BE2C (cell line): ENCODE measurements at regions not wholly inside any gene's neighbourhood (a gene's known extent, or its start where the extent isn't known, plus 50 kb on each side); places are given as distances from the start of the nearest gene placed in this dataset.

Source experiments
- DNase-seq: peaks from one replicate; pipeline ENCODE4 v3.0.0-alpha.2; 2020
- H3K27me3 ChIP-seq: fragments of 250-450 bp; sonication (Bioruptor Pico); 2 replicates; pipeline ENCODE4 v1.5.1; 2020; ENCODE audit warnings: mild to moderate bottlenecking
- H3K36me3 ChIP-seq: fragments of 250-450 bp; sonication (Bioruptor Pico); 2 replicates; pipeline ENCODE4 v1.5.1; 2020; ENCODE audit warnings: mild to moderate bottlenecking
- H3K4me1 ChIP-seq: fragments of 250-450 bp; sonication (Bioruptor Pico); 2 replicates; pipeline ENCODE4 v1.5.1; 2020
- H3K4me3 ChIP-seq: 2 replicates; pipeline ENCODE4 v1.5.1; 2011; ENCODE audit warnings: low read depth, low read length
- H3K9me3 ChIP-seq: fragments of 250-450 bp; sonication (Bioruptor Pico); 2 replicates; pipeline ENCODE4 v1.5.1; 2020
- TF ChIP-seq, protein P1 (sequence below): IDR thresholded peaks from 2 replicates; pipeline ENCODE4 v1.5.1; 2012; ENCODE audit warnings: mild to moderate bottlenecking, low read depth, low read length

DNA sequence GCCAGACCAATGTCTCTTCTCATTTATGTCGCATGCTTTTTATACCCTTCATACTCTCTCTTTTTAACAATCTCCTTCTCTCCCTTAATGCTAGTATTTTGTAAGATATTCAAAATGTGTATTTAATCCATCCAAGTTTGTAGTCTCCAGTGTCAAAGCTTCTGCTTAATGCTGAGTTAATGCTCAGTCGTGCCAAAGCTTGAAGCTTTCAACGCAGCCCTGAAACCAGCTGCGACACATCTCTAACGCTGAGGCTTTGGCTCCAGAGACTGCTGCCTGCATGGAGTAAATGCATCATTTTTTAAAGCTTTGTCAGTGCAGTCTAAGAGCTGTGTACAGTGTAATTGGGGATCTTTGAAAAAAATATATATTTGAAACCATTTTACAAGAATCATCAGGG, 2108.8 kb upstream of the PIK3C3 start:
- no peaks in the 10 kb centered on the region for H3K36me3 ChIP-seq
- no peaks in the 10 kb centered on the region for H3K27me3 ChIP-seq
- H3K4me1 ChIP-seq: no peaks in the 10 kb centered on the region
- no peaks in the 10 kb centered on the region for H3K9me3 ChIP-seq
- no peak for DNase-seq
- no peak overlapping the region for H3K4me3 ChIP-seq
- TF ChIP-seq, protein P1, sequence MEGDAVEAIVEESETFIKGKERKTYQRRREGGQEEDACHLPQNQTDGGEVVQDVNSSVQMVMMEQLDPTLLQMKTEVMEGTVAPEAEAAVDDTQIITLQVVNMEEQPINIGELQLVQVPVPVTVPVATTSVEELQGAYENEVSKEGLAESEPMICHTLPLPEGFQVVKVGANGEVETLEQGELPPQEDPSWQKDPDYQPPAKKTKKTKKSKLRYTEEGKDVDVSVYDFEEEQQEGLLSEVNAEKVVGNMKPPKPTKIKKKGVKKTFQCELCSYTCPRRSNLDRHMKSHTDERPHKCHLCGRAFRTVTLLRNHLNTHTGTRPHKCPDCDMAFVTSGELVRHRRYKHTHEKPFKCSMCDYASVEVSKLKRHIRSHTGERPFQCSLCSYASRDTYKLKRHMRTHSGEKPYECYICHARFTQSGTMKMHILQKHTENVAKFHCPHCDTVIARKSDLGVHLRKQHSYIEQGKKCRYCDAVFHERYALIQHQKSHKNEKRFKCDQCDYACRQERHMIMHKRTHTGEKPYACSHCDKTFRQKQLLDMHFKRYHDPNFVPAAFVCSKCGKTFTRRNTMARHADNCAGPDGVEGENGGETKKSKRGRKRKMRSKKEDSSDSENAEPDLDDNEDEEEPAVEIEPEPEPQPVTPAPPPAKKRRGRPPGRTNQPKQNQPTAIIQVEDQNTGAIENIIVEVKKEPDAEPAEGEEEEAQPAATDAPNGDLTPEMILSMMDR: no peak

DNA sequence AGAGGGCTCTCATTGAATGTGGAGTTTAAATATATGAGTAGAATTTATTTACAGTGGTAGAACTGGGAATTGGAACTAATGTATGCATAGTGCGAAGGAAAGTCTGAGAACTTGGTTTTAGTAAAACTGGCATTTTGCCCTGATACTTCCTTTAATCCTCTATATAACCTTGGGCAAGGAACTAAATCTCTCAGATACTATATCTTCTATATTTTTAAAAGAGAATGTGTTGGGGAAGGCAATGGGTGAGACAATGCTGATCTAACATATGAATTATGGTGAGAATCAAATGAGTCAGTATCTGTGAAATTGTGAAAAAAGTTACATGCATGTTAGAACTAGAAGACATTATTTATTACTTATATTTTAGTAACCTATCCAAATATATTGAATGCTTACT, 2109.4 kb upstream of the PIK3C3 start:
- no peaks in the 10 kb centered on the region for H3K4me1 ChIP-seq
- no peaks in the 10 kb centered on the region for H3K9me3 ChIP-seq
- DNase-seq: no peak
- H3K36me3 ChIP-seq: no peaks in the 10 kb centered on the region
- TF ChIP-seq, protein P1: no peak
- no peak overlapping the region for H3K4me3 ChIP-seq
- H3K27me3 ChIP-seq: no peaks in the 10 kb centered on the region

DNA sequence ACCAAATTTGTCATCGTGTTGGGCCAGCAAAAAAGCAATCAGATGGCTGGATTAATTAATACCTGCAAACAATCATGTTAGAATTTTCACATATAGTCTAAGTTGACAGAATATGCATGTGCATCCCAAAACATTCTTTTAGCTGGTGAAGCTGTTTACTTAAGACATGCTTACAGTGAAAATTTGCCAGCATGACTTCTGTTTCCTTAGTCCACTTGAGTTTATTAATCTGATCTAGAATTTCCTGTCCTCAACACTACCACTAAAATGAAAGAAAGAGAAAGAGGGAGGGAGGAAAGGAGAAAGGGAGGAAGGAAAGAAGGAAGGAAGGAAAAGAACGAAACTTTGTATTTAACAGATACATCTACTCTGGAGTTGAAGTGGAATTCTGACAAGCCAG, 2109.9 kb upstream of the PIK3C3 start:
- Histone ChIP-seq H3K36me3 (no peaks in the 10 kb centered on the region), H3K4me1 (no peaks in the 10 kb centered on the region), H3K27me3 (no peaks in the 10 kb centered on the region), H3K9me3 (no peaks in the 10 kb centered on the region), H3K4me3 (no peak overlapping the region)
- TF ChIP-seq, protein P1: no peak
- DNase-seq: no peak

DNA sequence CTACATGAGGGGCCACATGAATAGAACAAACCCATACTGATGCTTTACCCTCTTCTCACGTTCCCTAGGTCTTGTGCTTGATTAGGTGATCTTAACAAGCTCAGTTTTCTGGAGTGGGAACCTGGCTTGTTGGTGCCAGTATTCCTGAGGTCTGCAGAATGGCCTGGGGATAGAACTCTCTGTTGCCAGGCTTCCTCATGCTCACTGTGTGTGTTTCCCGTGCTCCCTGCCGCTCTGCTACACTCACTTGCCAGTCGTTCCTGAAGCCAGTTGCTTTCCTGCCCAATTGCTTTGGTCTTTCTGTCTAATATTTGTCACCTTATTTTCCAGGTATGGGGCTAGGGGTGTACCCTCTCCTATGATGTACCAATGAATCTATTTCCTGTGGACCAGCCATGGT, 2111.5 kb upstream of the PIK3C3 start:
- no peaks in the 10 kb centered on the region for H3K9me3 ChIP-seq
- TF ChIP-seq, protein P1: no peak
- no peak overlapping the region for H3K4me3 ChIP-seq
- H3K36me3 ChIP-seq: no peaks in the 10 kb centered on the region
- no peak for DNase-seq
- H3K27me3 ChIP-seq: no peaks in the 10 kb centered on the region
- no peaks in the 10 kb centered on the region for H3K4me1 ChIP-seq

DNA sequence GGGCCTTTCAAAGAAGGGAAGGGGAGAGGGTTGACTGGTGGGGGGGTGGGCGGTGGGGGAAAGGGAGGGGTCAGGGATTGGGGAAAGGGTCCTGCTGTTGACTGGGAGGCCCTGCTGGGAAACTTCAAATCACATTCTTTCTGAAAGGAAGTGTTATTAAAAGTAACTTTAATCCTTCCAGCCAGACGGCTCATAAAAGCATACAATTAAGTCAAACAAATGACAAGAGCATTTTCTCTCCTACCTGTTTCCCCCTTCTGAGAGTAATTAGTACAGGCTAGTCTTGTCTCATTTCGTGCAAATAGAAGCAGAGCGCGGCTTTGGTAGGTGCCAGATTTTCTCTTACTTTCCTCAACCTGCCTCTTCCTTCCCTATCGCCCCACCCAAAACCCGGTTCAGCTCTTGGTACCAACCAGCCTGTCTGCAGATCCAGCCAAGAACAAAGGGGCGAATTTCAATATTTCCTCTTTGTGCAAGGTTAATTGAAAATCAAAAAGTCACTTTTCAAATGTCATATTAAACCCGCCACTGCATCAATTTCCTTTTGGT, 2112.6 kb upstream of the PIK3C3 start:
- Histone ChIP-seq H3K4me3 (no peak overlapping the region), H3K27me3 (no peaks in the 10 kb centered on the region), H3K36me3 (no peaks in the 10 kb centered on the region), H3K9me3 (no peaks in the 10 kb centered on the region), H3K4me1 (no peaks in the 10 kb centered on the region)
- TF ChIP-seq, protein P1: no peak
- no peak for DNase-seq

DNA sequence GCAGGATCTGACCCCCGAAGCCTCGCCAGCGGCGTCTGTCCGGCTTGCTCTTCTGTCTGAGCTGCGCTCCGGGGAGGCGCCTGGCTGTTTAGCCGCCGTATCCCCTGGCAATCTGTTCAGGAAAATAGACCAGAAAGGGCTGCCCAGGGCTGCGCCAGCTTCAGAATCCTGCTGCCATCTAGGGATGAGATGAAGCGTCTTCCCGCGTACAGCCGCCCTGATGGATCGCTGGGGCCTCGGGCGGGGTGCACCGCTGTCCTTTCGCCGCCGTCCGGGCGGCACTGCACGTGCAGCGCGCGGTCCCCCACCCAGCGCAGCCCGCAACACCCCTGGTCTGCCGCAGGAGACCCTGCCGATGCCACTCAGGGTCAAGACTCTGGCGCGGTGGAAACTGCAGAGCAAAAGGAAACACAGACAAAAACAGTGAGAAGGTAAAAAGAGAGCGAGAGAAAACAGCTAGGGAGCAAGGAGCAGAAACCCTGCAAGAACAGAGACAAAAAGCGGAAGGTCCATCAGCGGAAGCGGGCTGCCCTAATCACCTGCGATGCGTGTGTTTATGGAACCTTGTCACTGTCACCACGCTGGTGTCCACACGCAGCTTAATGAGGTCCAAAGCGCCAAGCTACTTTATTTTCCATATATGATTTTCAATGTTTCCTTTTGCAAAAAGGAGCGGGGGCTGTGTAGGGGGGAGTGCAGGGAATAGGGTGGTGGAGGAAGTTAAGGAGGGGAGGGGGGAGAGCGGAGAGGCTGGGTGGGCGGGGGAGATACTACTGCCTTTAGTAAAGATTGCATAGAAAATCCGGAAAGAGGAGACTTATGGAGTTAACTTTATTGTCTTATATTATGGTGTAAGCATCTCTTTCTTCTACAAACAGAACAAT, 2113.3 kb upstream of the PIK3C3 start:
- H3K4me1 ChIP-seq: no peaks in the 10 kb centered on the region
- peak; percentile 28 for DNase-seq
- H3K36me3 ChIP-seq: no peaks in the 10 kb centered on the region
- no peaks in the 10 kb centered on the region for H3K9me3 ChIP-seq
- no peaks in the 10 kb centered on the region for H3K27me3 ChIP-seq
- H3K4me3 ChIP-seq: no peak overlapping the region
- TF ChIP-seq, protein P1: no peak
